Right lobe of liver (tissue), 6 donors: ENCODE measurements at regions not wholly inside any gene's neighbourhood (a gene's known extent, or its start where the extent isn't known, plus 50 kb on each side); places are given as distances from the start of the nearest gene placed in this dataset.

ENCODE experiments used
- ATAC-seq, 4 donors: fragments of 200-7000 bp; cut with Tn5 transposase; one replicate each; pipeline ENCODE4 v1.9.1; 2020; ENCODE audit warnings: mild to moderate bottlenecking in 4 of 4, moderate library complexity in 4 of 4
- DNase-seq, 3 donors: peaks; one replicate each; pipeline ENCODE4 v3.0.0-alpha.2; 2020
- H3K27ac ChIP-seq, 3 donors: fragments of 200-600 bp; one replicate each; pipeline ENCODE4 v1.8.0; 2022
- H3K27me3 ChIP-seq, 2 donors: fragments of 200-600 bp; one replicate each; pipeline ENCODE4 v1.8.0; 2022
- H3K36me3 ChIP-seq, 4 donors: fragments of 200-600 bp; sonication (generic) in 1 of 4; one replicate each; pipeline versions ENCODE4 v1.5.1 to v1.8.0; 2017 to 2022; ENCODE audit warnings: control low read depth in 1 of 4
- H3K4me1 ChIP-seq, 4 donors: fragments of 200-600 bp; sonication (generic) in 1 of 4; one replicate each; pipeline versions ENCODE4 v1.5.1 to v1.8.0; 2017 to 2022; ENCODE audit warnings: control low read depth in 1 of 4
- H3K4me3 ChIP-seq, 3 donors: fragments of 200-600 bp; one replicate each; pipeline ENCODE4 v1.8.0; 2022
- H3K9me3 ChIP-seq, 4 donors: fragments of 200-600 bp; sonication (generic) in 1 of 4; one replicate each; pipeline versions ENCODE4 v1.5.1 to v1.8.0; 2017 to 2022; ENCODE audit warnings: control low read depth in 1 of 4
- POLR2A ChIP-seq: fragments of 450-650 bp; IDR thresholded peaks from one replicate; pipeline ENCODE4 v1.6.1; 2017; ENCODE audit warnings: antibody characterized with exemption, mild to moderate bottlenecking
- WGBS: methylation state at CpG from one replicate; pipeline ENCODE4 v1.1.6; 2018; ENCODE audit warnings: low coverage, low lambda C conversion rate; ENCODE audit not compliant: insufficient coverage; ENCODE audit errors: missing lambda C conversion rate; 5-methylcytosine and 5-hydroxymethylcytosine counted together
- intact Hi-C, 2 donors: fragments of 100-400 bp; cut with DNase I; formaldehyde crosslinking; loops; one replicate each; pipeline versions ENCODE4 v1.11.2 to v1.14.1; 2022
- TF ChIP-seq, protein P1 (sequence below), 4 donors: fragments of 200-600 bp in 3 of 4; fragments of 450-650 bp in 1 of 4; IDR thresholded peaks; one replicate each; pipeline versions ENCODE4 v1.5.1 to v1.8.0; 2016 to 2022; ENCODE audit warnings: antibody characterized with exemption in 4 of 4, mild to moderate bottlenecking in 2 of 4
- donor health status: DM: no; HTN: yes; CAD: no.
- donor health status: DM: no; HTN: no; CAD: no.
- donor health status: DM: no; HTN: no; CAD: no.
- donor health status: DM: no; HTN: yes; CAD: no.
- donor health status: DM: no; HTN: yes; CAD: no.

DNA sequence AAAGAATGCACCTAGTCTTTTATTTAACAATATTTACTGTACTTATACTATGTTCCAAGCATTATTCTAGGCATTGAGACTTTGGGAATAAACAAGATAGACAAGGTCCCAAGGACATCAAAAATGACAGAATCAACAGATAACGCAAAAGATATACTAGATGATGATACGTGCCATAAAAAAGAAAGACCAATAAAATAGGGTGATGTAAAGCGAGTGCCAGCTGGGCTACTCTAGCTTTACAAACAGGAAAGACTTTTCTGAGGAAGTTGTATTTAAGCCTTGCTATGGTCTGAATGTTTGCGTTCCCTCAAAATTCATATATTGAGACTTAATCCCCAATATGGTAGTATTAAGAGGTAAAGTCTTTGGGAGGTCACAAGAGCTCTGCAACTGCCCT, 310.2 kb upstream of the RGMB start:
- DNase-seq: no peak
- no peak overlapping the region for H3K4me3 ChIP-seq
- H3K27ac ChIP-seq: no peak overlapping the region
- no peak for ATAC-seq
- H3K36me3 ChIP-seq: no peaks in the 10 kb centered on the region
- WGBS: 67% methylated on average over 4 of the region's 4 CpGs
- no peaks in the 10 kb centered on the region for H3K4me1 ChIP-seq
- no peaks in the 10 kb centered on the region for H3K27me3 ChIP-seq
- intact Hi-C loops: no loop called here
- TF ChIP-seq, protein P1, sequence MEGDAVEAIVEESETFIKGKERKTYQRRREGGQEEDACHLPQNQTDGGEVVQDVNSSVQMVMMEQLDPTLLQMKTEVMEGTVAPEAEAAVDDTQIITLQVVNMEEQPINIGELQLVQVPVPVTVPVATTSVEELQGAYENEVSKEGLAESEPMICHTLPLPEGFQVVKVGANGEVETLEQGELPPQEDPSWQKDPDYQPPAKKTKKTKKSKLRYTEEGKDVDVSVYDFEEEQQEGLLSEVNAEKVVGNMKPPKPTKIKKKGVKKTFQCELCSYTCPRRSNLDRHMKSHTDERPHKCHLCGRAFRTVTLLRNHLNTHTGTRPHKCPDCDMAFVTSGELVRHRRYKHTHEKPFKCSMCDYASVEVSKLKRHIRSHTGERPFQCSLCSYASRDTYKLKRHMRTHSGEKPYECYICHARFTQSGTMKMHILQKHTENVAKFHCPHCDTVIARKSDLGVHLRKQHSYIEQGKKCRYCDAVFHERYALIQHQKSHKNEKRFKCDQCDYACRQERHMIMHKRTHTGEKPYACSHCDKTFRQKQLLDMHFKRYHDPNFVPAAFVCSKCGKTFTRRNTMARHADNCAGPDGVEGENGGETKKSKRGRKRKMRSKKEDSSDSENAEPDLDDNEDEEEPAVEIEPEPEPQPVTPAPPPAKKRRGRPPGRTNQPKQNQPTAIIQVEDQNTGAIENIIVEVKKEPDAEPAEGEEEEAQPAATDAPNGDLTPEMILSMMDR (IDR thresholded peaks at IDR 0.05): no peak
- TF ChIP-seq POLR2A: no peak
- H3K9me3 ChIP-seq: no peaks in the 10 kb centered on the region

DNA sequence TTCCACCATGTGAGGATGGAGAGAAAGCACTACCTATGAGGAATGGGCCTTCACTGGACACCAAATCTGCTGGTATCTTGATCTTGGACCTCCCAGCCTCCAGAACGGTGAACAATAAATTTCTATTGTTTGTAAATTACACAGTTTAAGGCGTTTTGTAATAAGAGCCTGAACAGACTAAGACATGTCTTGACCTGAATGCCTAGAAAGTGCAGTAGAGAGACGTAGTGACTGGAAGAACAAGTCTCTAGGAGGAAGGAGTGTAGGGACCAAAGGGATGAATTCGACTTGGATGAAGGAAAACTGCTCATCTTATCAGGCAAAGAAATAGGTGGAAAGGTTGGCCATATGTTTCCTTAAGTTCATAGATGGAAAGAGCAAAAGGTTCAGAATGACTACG, 309.8 kb upstream of the RGMB start:
- no peak for DNase-seq
- no peaks in the 10 kb centered on the region for H3K36me3 ChIP-seq
- no peaks in the 10 kb centered on the region for H3K4me1 ChIP-seq
- H3K9me3 ChIP-seq: no peaks in the 10 kb centered on the region
- H3K27me3 ChIP-seq: no peaks in the 10 kb centered on the region
- no peak overlapping the region for H3K27ac ChIP-seq
- 47% methylated on average over 4 of the region's 5 CpGs for WGBS
- no peak for ATAC-seq
- H3K4me3 ChIP-seq: no peak overlapping the region
- intact Hi-C loops: no loop called here
- TF ChIP-seq POLR2A: no peak
- TF ChIP-seq, protein P1 (IDR thresholded peaks at IDR 0.05): no peak

DNA sequence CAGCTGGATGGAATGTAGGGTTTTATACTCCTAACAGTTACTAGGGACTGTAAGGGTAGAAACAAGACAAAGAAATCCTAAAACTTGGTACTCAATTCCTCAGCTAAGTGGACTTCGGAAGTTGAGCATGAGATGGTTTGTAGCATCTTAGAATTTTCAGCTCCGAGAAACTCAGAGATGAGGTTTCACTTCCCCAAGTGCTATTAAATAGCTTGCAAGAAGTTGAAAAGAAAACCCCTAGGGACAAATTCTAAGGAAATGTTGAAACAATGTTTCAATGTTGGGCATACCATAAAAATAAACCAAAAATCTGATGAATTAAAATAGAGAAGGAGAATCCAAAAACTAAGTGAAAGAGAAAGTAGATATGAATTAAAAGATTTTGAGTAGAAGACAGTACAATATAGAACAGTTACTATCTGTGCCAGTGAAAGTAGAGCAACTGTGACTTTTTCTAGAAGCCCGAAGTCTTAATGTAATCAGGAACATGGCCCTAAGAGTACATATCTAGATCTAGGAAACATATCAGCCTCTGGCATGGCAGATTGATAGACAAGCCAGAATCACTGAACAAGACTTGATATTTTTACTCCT, 308.6 kb upstream of the RGMB start:
- intact Hi-C loops: no loop called here
- WGBS: 70% methylated on average over 3 of the region's 3 CpGs
- DNase-seq (no peak), ATAC-seq (no peak)
- H3K9me3 ChIP-seq: no peaks in the 10 kb centered on the region
- no peak overlapping the region for H3K4me3 ChIP-seq
- H3K4me1 ChIP-seq: no peaks in the 10 kb centered on the region
- no peaks in the 10 kb centered on the region for H3K27me3 ChIP-seq
- H3K27ac ChIP-seq: no peak overlapping the region
- no peaks in the 10 kb centered on the region for H3K36me3 ChIP-seq
- TF ChIP-seq, protein P1 (IDR thresholded peaks at IDR 0.05): no peak
- TF ChIP-seq POLR2A: no peak

DNA sequence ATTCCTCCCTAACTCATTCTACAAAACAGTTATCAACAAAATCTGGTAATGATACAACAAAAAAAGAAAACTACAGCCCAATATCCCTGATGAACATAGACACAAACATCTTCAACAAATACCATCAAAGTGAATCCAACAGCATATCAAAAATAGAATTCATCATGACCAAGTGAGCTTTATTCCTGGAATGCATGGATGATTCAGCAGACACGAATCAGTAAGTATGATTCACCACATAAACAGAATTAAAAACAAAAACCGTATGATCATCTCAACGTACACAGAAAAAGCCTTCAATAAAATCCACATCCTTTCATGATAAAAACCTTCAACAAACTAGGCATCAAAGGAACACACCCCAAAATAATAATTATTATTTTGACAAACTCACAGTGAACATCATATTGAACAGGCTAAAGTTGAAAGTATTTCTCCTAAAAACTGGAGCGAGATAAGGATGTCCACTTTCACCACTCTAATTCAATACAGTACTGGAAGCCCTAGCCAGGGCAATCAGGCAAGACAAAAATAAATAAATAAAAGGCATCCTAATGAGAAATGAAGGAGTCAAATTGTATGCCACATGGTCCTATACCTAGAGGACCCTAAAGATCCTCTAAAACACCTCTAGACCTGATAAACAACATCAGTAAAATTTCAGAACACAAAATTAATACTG, 305.1 kb upstream of the RGMB start:
- no peak overlapping the region for H3K4me3 ChIP-seq
- DNase-seq (no peak), ATAC-seq (no peak)
- H3K27me3 ChIP-seq: no peaks in the 10 kb centered on the region
- no peaks in the 10 kb centered on the region for H3K36me3 ChIP-seq
- WGBS: 39% methylated on average over 4 of the region's 4 CpGs
- TF ChIP-seq POLR2A: no peak
- TF ChIP-seq, protein P1 (IDR thresholded peaks at IDR 0.05): no peak
- no peaks in the 10 kb centered on the region for H3K4me1 ChIP-seq
- intact Hi-C loops: no loop called here
- no peaks in the 10 kb centered on the region for H3K9me3 ChIP-seq
- no peak overlapping the region for H3K27ac ChIP-seq
